ENCODE measurements at regions not wholly inside any gene's neighbourhood (a gene's known extent, or its start where the extent isn't known, plus 50 kb on each side); places are given as distances from the start of the nearest gene placed in this dataset.

- H3K4me3 ChIP-seq, result no peak overlapping the region
- peaks cover 0 to 6% of the 10 kb centered on the region in 2 donors for H3K4me1 ChIP-seq (ENCODE audit: control insufficient read depth in 1 of 2, low read depth in 2 of 2)
- DNase-seq (ENCODE audit: low spot score), result no peak
- no peak for TF ChIP-seq CTCF (IDR thresholded peaks at IDR 0.05)
- no peaks in the 10 kb centered on the region for H3K27me3 ChIP-seq (replicated peaks; ENCODE audit: insufficient read depth)
- no peak overlapping the region for H3K27ac ChIP-seq
- no peaks in the 10 kb centered on the region for H3K36me3 ChIP-seq
- H3K9me3 ChIP-seq, result no peaks in the 10 kb centered on the region
- no peak for ATAC-seq (ENCODE audit: insufficient number of reproducible peaks, low FRiP score, low read depth)
These were observed 101.4 kb upstream of the STEAP1B start for GRCh38 chr7:22601408-22601807.

- Histone ChIP-seq H3K27me3 (replicated peaks; ENCODE audit: insufficient read depth) (no peaks in the 10 kb centered on the region), H3K4me3 (no peak overlapping the region), H3K4me1 (ENCODE audit: control insufficient read depth in 1 of 2, low read depth in 2 of 2) (peaks cover 0 to 6% of the 10 kb centered on the region in 2 donors), H3K9me3 (no peaks in the 10 kb centered on the region), H3K27ac (no peak overlapping the region), H3K36me3 (no peaks in the 10 kb centered on the region)
- no peak for TF ChIP-seq CTCF (IDR thresholded peaks at IDR 0.05)
- no peak for ATAC-seq (ENCODE audit: insufficient number of reproducible peaks, low FRiP score, low read depth)
- DNase-seq (ENCODE audit: low spot score), result no peak
These were observed 101.0 kb upstream of the STEAP1B start for GRCh38 chr7:22601003-22601402.

GRCh38 chr7:22598318-22598920, 98.4 kb upstream of the STEAP1B start:
- ATAC-seq (ENCODE audit: insufficient number of reproducible peaks, low FRiP score, low read depth) (no peak), DNase-seq (ENCODE audit: low spot score) (no peak)
- Histone ChIP-seq H3K27ac (no peak overlapping the region), H3K4me3 (no peak overlapping the region), H3K27me3 (replicated peaks; ENCODE audit: insufficient read depth) (no peaks in the 10 kb centered on the region), H3K9me3 (no peaks in the 10 kb centered on the region), H3K4me1 (ENCODE audit: control insufficient read depth in 1 of 2, low read depth in 2 of 2) (peaks cover 0 to 6% of the 10 kb centered on the region in 2 donors), H3K36me3 (no peaks in the 10 kb centered on the region)
- TF ChIP-seq CTCF (IDR thresholded peaks at IDR 0.05), result no peak

GRCh38 chr7:22597844-22598243, 97.9 kb upstream of the STEAP1B start:
- ATAC-seq (ENCODE audit: insufficient number of reproducible peaks, low FRiP score, low read depth) (no peak), DNase-seq (ENCODE audit: low spot score) (no peak)
- Histone ChIP-seq H3K9me3 (no peaks in the 10 kb centered on the region), H3K27ac (no peak overlapping the region), H3K4me3 (no peak overlapping the region), H3K4me1 (ENCODE audit: control insufficient read depth in 1 of 2, low read depth in 2 of 2) (peaks cover 0 to 6% of the 10 kb centered on the region in 2 donors), H3K36me3 (no peaks in the 10 kb centered on the region), H3K27me3 (replicated peaks; ENCODE audit: insufficient read depth) (no peaks in the 10 kb centered on the region)
- TF ChIP-seq CTCF (IDR thresholded peaks at IDR 0.05), result no peak

- peaks cover 0 to 6% of the 10 kb centered on the region in 2 donors for H3K4me1 ChIP-seq (ENCODE audit: control insufficient read depth in 1 of 2, low read depth in 2 of 2)
- no peak overlapping the region for H3K27ac ChIP-seq
- no peaks in the 10 kb centered on the region for H3K9me3 ChIP-seq
- H3K27me3 ChIP-seq (replicated peaks; ENCODE audit: insufficient read depth), result no peaks in the 10 kb centered on the region
- no peak for TF ChIP-seq CTCF (IDR thresholded peaks at IDR 0.05)
- H3K4me3 ChIP-seq, result no peak overlapping the region
- no peaks in the 10 kb centered on the region for H3K36me3 ChIP-seq
- ATAC-seq (ENCODE audit: insufficient number of reproducible peaks, low FRiP score, low read depth), result no peak
- no peak for DNase-seq (ENCODE audit: low spot score)
These were observed 96.9 kb upstream of the STEAP1B start for GRCh38 chr7:22596763-22597400.

All from thoracic aorta (tissue), 2 donors.